ENCODE measurements at regions not wholly inside any gene's neighbourhood (a gene's known extent, or its start where the extent isn't known, plus 50 kb on each side); places are given as distances from the start of the nearest gene placed in this dataset.

DNA sequence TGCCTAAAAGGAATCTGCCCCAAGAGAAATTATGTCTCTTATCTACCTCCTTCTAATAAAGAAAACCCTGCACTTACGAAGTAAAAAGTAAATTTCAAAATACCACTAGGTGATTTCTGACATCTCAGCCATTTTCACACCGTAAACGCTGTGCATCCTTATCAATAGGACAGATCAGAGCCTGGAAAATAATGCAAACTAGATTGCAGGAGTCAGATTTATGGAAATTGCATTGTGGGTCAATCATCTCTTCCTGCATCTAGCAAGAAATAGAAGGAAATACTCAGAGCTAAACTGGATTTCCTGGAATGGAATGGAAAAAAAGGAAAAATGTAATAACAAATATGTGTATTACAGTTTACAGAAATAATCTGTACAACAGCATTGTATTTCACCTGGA is 114.3 kb upstream of the PLPPR4 start:
- BruUV-seq (replicated peaks), result no TSS peak
- no peak for FAIRE-seq
- ChIA-PET CTCF (no interaction called here), POLR2A (interaction anchor here (0.6 kb wide), 1 partner anchor 1188 kb away, joined by 4 read pairs; no protein-coding TSS in a partner anchor), RAD21 (ENCODE audit: unreplicated experiment) (no interaction called here), SMC1A (ENCODE audit: uncharacterized antibody, unreplicated experiment) (no interaction called here)
- Histone ChIP-seq H3K36me3 (ENCODE audit: control insufficient read depth in 2 of 2, insufficient read depth in 2 of 2, low read length in 1 of 2) (no peaks in the 10 kb centered on the region), H3K79me2 (ENCODE audit: control insufficient read depth, insufficient read depth, low read length) (no peaks in the 10 kb centered on the region), H3K4me2 (ENCODE audit: control insufficient read depth, insufficient read depth) (no peak overlapping the region), H3K4me3 (no peak overlapping the region), H3K27me3 (replicated peaks in 1 of 2; ENCODE audit: control insufficient read depth in 2 of 2, insufficient read depth in 2 of 2, low read length in 1 of 2) (no peaks in the 10 kb centered on the region), H3K4me1 (ENCODE audit: control insufficient read depth, insufficient read depth, low read length) (no peaks in the 10 kb centered on the region), H3K9me3 (replicated peaks; ENCODE audit: control insufficient read depth, insufficient read depth, low read length) (no peaks in the 10 kb centered on the region), H3K9ac (ENCODE audit: control insufficient read depth, insufficient read depth, low read length) (no peak overlapping the region), H3K27ac (ENCODE audit: control insufficient read depth, insufficient read depth) (no peak overlapping the region), H4K20me1 (ENCODE audit: control insufficient read depth, insufficient read depth) (no peaks in the 10 kb centered on the region), H2AFZ (ENCODE audit: control insufficient read depth, low read depth, low read length) (no peak overlapping the region)
- DNase-seq (ENCODE audit: low read depth, low spot score), result no peak
- ATAC-seq, result no peak
- 0% methylated on average over 3 of the region's 3 CpGs for WGBS (ENCODE audit: insufficient coverage, insufficient replicate concordance, low lambda C conversion rate, missing lambda C conversion rate)
- TF ChIP-seq HCFC1 (IDR thresholded peaks at IDR 0.05; ENCODE audit: low read length) (no peak), TAF1 (IDR thresholded peaks at IDR 0.05; ENCODE audit: borderline replicate concordance, low read depth, low read length) (no peak), WRNIP1 (IDR thresholded peaks at IDR 0.05; ENCODE audit: borderline replicate concordance, low read depth, low read length) (no peak), LARP7 (IDR thresholded peaks at IDR 0.05) (no peak), SIX5 (IDR thresholded peaks at IDR 0.05; ENCODE audit: low read depth, low read length, severe bottlenecking) (no peak), EZH2 (IDR thresholded peaks at IDR 0.05; ENCODE audit: borderline replicate concordance, control insufficient read depth, low read depth, low read length) (no peak), ESRRA (IDR thresholded peaks at IDR 0.05; ENCODE audit: low read length) (no peak), HDAC2 (IDR thresholded peaks at IDR 0.05) (no peak)
- TF ChIP-seq, protein P1, sequence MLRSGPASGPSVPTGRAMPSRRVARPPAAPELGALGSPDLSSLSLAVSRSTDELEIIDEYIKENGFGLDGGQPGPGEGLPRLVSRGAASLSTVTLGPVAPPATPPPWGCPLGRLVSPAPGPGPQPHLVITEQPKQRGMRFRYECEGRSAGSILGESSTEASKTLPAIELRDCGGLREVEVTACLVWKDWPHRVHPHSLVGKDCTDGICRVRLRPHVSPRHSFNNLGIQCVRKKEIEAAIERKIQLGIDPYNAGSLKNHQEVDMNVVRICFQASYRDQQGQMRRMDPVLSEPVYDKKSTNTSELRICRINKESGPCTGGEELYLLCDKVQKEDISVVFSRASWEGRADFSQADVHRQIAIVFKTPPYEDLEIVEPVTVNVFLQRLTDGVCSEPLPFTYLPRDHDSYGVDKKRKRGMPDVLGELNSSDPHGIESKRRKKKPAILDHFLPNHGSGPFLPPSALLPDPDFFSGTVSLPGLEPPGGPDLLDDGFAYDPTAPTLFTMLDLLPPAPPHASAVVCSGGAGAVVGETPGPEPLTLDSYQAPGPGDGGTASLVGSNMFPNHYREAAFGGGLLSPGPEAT (IDR thresholded peaks at IDR 0.05; ENCODE audit: low read depth), result no peak
- in situ Hi-C loops (cut with MboI) (no loop called here), intact Hi-C loops (cut with micrococcal nuclease; ENCODE audit: unreplicated experiment) (no loop called here)

Data from GM12878 (cell line).